HL-60 (cell line): ENCODE measurements at regions not wholly inside any gene's neighbourhood (a gene's known extent, or its start where the extent isn't known, plus 50 kb on each side); places are given as distances from the start of the nearest gene placed in this dataset.

Experiments
- DNase-seq, 2 experiments: peaks; one replicate each; pipeline ENCODE4 v3.0.0-alpha.2; 2010 to 2020; ENCODE audit warnings: low read depth in 1 of 2, low spot score in 1 of 2
- H3K27ac ChIP-seq: fragments of 250-450 bp; sonication (Bioruptor Pico); replicated peaks from 2 replicates; pipeline ENCODE4 v1.5.1; 2020; ENCODE audit warnings: mild to moderate bottlenecking, moderate library complexity
- H3K27me3 ChIP-seq: fragments of 250-450 bp; sonication (Bioruptor Pico); 2 replicates; pipeline ENCODE4 v1.5.1; 2021; ENCODE audit warnings: mild to moderate bottlenecking, moderate library complexity; ENCODE audit not compliant: insufficient read depth, poor library complexity, severe bottlenecking
- H3K4me3 ChIP-seq: replicated peaks from 2 replicates; pipeline ENCODE4 v1.5.1; 2011; ENCODE audit warnings: mild to moderate bottlenecking, control low read depth, low read length; ENCODE audit not compliant: insufficient read depth
- GABPA ChIP-seq: IDR thresholded peaks from 2 replicates; pipeline ENCODE4 v1.6.1; 2012; ENCODE audit warnings: low read depth
- POLR2AphosphoS5 ChIP-seq: IDR thresholded peaks from 2 replicates; pipeline ENCODE4 v1.6.1; 2012; ENCODE audit warnings: low read depth
- SPI1 ChIP-seq: IDR thresholded peaks from 2 replicates; pipeline ENCODE4 v1.6.1; 2012; ENCODE audit warnings: low read depth, mild to moderate bottlenecking, borderline replicate concordance
- TF ChIP-seq, protein P1 (sequence below): IDR thresholded peaks from one replicate; pipeline ENCODE4 v1.5.1; 2011; ENCODE audit warnings: low read length, control low read depth, inconsistent platforms; ENCODE audit not compliant: insufficient read depth
- TF ChIP-seq, protein P2 (sequence below): IDR thresholded peaks from 2 replicates; pipeline ENCODE4 v1.6.1; 2012; ENCODE audit warnings: low read depth; ENCODE audit not compliant: insufficient replicate concordance

DNA sequence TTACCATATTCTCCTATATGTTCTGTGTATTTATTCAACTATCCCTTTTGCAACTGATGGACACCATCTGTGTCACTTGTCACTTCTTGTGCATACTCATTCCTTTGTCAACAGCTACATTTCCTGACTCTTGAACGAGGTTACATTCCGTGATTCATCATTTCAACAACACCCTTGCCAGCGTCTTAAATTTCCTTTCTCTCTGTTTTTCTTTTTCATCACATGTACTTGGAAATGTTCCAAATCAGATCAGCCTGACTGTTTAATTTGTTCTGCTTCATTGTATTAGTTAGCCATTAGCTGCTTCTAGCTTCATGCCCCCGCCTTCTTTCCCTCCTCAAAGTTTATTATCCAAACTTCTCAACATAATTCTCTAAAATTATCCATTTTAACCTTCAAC is 173.0 kb downstream of the ADGRL4 start:
- Histone ChIP-seq H3K4me3 (no peak overlapping the region), H3K27me3 (no peaks in the 10 kb centered on the region), H3K27ac (no peak overlapping the region)
- no peak for DNase-seq
- TF ChIP-seq POLR2AphosphoS5 (no peak), SPI1 (no peak), GABPA (no peak)
- TF ChIP-seq, protein P1, sequence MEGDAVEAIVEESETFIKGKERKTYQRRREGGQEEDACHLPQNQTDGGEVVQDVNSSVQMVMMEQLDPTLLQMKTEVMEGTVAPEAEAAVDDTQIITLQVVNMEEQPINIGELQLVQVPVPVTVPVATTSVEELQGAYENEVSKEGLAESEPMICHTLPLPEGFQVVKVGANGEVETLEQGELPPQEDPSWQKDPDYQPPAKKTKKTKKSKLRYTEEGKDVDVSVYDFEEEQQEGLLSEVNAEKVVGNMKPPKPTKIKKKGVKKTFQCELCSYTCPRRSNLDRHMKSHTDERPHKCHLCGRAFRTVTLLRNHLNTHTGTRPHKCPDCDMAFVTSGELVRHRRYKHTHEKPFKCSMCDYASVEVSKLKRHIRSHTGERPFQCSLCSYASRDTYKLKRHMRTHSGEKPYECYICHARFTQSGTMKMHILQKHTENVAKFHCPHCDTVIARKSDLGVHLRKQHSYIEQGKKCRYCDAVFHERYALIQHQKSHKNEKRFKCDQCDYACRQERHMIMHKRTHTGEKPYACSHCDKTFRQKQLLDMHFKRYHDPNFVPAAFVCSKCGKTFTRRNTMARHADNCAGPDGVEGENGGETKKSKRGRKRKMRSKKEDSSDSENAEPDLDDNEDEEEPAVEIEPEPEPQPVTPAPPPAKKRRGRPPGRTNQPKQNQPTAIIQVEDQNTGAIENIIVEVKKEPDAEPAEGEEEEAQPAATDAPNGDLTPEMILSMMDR, result no peak
- TF ChIP-seq, protein P2, sequence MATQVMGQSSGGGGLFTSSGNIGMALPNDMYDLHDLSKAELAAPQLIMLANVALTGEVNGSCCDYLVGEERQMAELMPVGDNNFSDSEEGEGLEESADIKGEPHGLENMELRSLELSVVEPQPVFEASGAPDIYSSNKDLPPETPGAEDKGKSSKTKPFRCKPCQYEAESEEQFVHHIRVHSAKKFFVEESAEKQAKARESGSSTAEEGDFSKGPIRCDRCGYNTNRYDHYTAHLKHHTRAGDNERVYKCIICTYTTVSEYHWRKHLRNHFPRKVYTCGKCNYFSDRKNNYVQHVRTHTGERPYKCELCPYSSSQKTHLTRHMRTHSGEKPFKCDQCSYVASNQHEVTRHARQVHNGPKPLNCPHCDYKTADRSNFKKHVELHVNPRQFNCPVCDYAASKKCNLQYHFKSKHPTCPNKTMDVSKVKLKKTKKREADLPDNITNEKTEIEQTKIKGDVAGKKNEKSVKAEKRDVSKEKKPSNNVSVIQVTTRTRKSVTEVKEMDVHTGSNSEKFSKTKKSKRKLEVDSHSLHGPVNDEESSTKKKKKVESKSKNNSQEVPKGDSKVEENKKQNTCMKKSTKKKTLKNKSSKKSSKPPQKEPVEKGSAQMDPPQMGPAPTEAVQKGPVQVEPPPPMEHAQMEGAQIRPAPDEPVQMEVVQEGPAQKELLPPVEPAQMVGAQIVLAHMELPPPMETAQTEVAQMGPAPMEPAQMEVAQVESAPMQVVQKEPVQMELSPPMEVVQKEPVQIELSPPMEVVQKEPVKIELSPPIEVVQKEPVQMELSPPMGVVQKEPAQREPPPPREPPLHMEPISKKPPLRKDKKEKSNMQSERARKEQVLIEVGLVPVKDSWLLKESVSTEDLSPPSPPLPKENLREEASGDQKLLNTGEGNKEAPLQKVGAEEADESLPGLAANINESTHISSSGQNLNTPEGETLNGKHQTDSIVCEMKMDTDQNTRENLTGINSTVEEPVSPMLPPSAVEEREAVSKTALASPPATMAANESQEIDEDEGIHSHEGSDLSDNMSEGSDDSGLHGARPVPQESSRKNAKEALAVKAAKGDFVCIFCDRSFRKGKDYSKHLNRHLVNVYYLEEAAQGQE, result no peak

DNA sequence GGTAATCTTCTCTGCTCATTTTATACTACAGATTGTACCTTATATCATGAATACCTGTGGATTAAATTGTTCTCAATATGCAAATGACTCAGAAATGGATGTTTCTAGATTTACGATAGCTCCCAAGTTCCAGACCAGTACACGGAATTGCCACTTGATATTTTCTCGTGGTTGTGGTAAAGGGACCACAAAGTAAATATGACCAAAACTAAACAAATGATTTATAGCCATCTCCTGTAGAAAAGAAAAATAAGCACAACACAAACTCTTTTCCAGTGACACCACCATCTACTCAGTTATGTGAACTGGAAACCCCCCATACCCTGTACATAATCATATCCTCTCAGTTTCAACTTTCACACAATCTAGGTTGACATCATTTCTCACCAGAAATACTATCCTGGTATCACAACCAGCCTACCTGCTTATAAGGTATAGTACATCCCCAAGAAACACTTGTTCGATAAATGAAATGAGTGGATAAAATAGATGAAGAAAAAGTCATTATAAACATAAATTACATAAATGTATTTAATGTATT is 172.3 kb downstream of the ADGRL4 start:
- TF ChIP-seq POLR2AphosphoS5, result no peak
- TF ChIP-seq SPI1, result no peak
- H3K27ac ChIP-seq, result no peak overlapping the region
- DNase-seq, result no peak
- no peak overlapping the region for H3K4me3 ChIP-seq
- no peaks in the 10 kb centered on the region for H3K27me3 ChIP-seq

DNA sequence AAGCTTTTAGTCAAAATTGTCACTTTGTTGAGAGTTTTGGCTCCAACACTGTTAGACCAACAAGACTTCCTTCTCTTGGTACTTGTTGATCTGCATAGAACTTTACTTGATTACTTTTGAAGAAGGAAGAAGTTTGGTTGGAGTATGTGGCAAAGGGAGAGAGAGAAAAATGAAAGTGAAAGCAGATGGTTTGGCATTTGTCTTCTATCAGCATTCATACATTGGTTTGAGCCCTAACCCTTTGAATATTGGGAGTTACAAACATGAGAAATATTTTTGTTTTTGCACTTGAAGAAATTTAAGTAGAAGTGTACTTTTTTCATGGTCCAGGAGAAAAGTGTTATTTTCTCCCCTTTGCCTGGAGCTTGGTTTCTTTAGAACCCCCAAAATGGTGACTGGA is 169.8 kb downstream of the ADGRL4 start:
- Histone ChIP-seq H3K27ac (no peak overlapping the region), H3K4me3 (no peak overlapping the region), H3K27me3 (no peaks in the 10 kb centered on the region)
- TF ChIP-seq SPI1 (no peak), GABPA (no peak), POLR2AphosphoS5 (no peak)
- TF ChIP-seq, protein P2, result no peak
- TF ChIP-seq, protein P1, result no peak
- no peak for DNase-seq

DNA sequence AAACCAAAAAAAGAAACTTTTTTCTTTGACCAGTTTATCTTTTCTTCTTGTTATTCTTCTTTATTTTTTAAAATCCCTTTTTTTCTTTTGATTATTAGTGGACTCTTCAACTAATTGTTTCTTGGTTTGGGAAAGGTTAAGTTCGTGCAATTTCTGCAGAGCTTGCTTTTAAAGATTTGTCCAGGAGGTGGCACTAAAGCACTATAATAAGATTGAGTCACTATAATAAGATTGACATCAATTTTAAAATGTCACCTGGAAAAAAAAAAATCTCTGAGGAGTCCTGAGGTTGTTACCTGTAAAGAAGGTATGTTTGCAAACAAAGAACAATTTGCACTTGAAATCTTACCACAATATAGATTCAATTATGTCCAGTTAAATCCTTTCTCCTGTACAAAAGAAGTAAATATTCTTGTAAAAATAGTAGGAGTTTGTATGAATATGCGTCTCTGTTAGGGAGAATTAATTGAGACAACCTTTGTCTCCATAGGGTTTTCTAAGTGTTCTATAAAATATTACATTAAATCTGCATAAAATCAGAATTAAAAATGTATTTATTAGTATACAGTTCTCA is 166.7 kb downstream of the ADGRL4 start:
- no peak overlapping the region for H3K4me3 ChIP-seq
- H3K27me3 ChIP-seq, result no peaks in the 10 kb centered on the region
- DNase-seq, result peak in 1 of 2 experiments; percentile 10
- TF ChIP-seq, protein P1, result peak; percentile 14
- TF ChIP-seq, protein P2, result no peak
- H3K27ac ChIP-seq, result no peak overlapping the region
